ENCODE measurements at regions not wholly inside any gene's neighbourhood (a gene's known extent, or its start where the extent isn't known, plus 50 kb on each side); places are given as distances from the start of the nearest gene placed in this dataset.
"Not testable (repeated sequence)": the region's sequence is repeated elsewhere in the genome, so short reads cannot be mapped to it uniquely, and the experiment has no call there.

DNA sequence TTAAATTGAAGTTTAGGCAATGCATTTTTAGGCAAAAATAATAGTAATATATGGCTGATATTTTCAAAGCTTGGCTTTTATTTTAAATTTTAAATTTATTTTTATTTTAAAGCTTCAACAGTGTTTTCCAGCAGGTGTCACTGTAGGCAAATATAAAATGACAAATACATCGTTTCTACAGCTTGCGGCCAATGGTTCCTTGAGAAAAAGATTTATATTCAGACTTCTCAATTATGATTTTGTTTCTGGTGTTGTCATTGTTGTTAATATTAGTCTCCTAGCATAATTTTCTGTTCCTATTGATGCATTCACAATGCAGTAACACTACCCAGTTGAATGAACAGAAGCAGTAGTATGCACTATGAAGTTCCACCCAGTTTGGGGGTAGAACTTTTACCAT, 220.7 kb upstream of the DNAJC19 start:
- TF ChIP-seq, protein P1, sequence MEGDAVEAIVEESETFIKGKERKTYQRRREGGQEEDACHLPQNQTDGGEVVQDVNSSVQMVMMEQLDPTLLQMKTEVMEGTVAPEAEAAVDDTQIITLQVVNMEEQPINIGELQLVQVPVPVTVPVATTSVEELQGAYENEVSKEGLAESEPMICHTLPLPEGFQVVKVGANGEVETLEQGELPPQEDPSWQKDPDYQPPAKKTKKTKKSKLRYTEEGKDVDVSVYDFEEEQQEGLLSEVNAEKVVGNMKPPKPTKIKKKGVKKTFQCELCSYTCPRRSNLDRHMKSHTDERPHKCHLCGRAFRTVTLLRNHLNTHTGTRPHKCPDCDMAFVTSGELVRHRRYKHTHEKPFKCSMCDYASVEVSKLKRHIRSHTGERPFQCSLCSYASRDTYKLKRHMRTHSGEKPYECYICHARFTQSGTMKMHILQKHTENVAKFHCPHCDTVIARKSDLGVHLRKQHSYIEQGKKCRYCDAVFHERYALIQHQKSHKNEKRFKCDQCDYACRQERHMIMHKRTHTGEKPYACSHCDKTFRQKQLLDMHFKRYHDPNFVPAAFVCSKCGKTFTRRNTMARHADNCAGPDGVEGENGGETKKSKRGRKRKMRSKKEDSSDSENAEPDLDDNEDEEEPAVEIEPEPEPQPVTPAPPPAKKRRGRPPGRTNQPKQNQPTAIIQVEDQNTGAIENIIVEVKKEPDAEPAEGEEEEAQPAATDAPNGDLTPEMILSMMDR (IDR thresholded peaks at IDR 0.05; ENCODE audit: control extremely low read depth, extremely low read depth), result no peak
- Histone ChIP-seq H3K36me3 (ENCODE audit: control insufficient read depth in 4 of 4, insufficient read depth in 4 of 4, low read length in 4 of 4) (no peaks in the 10 kb centered on the region), H3K4me1 (ENCODE audit: control insufficient read depth in 5 of 5, insufficient read depth in 5 of 5, low read length in 5 of 5) (no peaks in the 10 kb centered on the region), H3K9me3 (ENCODE audit: control insufficient read depth in 4 of 4, insufficient read depth in 3 of 4, low read length in 3 of 4) (no peaks in the 10 kb centered on the region), H3K27ac (ENCODE audit: low read depth in 1 of 2, low read length in 1 of 2) (no peak overlapping the region), H3K27me3 (ENCODE audit: control insufficient read depth in 3 of 3, insufficient read depth in 3 of 3, low read length in 2 of 3) (peaks cover 0 to 12% (median 3%) of the 10 kb centered on the region in 3 donors), H3K4me3 (no peak overlapping the region), H3K9ac (ENCODE audit: insufficient read depth in 1 of 2, low read length in 2 of 2) (no peak overlapping the region)
- 10 to 12% methylated on average over 2 of the region's 2 CpGs for WGBS, 2 donors
- peak in 2 of 3 donors; percentile 43 to 52 for DNase-seq
- ATAC-seq (ENCODE audit: insufficient read depth, low FRiP score), result no peak

DNA sequence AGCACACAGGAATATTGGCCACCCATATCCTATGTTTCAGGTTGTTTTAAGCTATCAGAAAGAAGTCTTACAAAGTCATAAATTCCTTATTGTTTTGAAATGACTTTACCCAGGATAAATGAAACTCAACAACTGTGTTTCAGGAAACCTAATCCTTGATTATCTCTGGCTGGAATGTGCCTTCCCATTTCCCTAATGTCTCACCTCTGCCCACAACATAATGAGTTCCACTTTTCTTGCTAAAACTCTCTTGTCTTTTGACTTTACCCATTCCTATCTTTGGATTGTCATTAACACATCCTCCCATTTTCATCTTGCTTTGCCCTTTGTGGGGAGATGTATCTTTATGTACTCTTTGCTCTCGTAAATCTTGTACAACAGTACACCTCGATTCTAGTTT, 200.0 kb upstream of the DNAJC19 start:
- ATAC-seq (ENCODE audit: insufficient read depth, low FRiP score), result no peak
- Histone ChIP-seq H3K27ac (ENCODE audit: low read depth in 1 of 2, low read length in 1 of 2) (no peak overlapping the region), H3K9ac (ENCODE audit: insufficient read depth in 1 of 2, low read length in 2 of 2) (no peak overlapping the region), H3K9me3 (ENCODE audit: control insufficient read depth in 4 of 4, insufficient read depth in 3 of 4, low read length in 3 of 4) (no peaks in the 10 kb centered on the region), H3K27me3 (ENCODE audit: control insufficient read depth in 3 of 3, insufficient read depth in 3 of 3, low read length in 2 of 3) (no peaks in the 10 kb centered on the region), H3K4me1 (ENCODE audit: control insufficient read depth in 5 of 5, insufficient read depth in 5 of 5, low read length in 5 of 5) (no peaks in the 10 kb centered on the region), H3K4me3 (no peak overlapping the region), H3K36me3 (ENCODE audit: control insufficient read depth in 4 of 4, insufficient read depth in 4 of 4, low read length in 4 of 4) (no peaks in the 10 kb centered on the region)
- TF ChIP-seq, protein P1 (IDR thresholded peaks at IDR 0.05; ENCODE audit: control extremely low read depth, extremely low read depth), result no peak
- DNase-seq, result no peak
- WGBS, 2 donors, result 85 to 92% methylated on average over 2 of the region's 2 CpGs

DNA sequence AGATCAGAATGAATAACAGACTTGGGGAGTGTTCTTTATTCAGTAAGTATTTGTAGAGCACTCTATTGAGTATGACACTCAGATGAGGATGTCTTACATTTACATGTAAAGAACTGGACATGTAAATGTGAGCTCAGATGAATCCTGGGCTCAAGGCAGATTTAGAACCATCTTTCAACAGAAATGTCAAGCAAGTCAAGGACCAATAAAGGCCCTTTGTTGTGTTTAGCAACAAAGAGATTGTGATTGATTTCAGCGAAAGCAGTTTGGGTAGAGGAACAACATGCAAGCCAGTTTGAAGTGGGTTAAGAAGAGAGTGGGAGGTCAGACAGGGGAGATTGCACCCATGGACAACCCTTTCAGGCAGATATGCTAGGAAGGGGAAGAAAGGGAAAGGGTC, 194.2 kb upstream of the DNAJC19 start:
- 91 to 94% methylated on average over 1 of the region's 1 CpG for WGBS, 2 donors

DNA sequence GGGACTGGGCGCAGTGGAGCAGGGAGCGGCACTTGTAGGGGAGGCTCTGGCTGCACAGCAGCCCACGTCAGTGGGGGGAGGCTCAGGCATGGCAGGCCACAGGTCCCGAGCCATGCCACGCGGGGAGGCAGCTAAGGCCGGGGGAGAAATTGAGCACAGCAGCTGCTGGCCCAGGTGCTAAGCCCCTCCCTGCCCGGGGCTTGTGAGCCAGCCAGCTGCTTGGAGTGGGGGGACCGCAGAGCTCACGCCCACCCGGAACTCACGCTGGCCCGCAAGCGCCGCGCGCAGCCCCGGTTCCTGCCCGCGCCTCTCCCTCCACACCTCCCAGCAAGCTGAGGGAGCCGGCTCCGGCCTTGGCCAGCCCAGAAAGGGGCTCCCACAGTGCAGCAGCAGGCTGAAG, 193.5 kb upstream of the DNAJC19 start:
- not testable (repeated sequence) for H3K27me3 ChIP-seq (ENCODE audit: control insufficient read depth in 3 of 3, insufficient read depth in 3 of 3, low read length in 2 of 3); H3K9me3 ChIP-seq (ENCODE audit: control insufficient read depth in 4 of 4, insufficient read depth in 3 of 4, low read length in 3 of 4); DNase-seq; H3K27ac ChIP-seq (ENCODE audit: low read depth in 1 of 2, low read length in 1 of 2); H3K36me3 ChIP-seq (ENCODE audit: control insufficient read depth in 4 of 4, insufficient read depth in 4 of 4, low read length in 4 of 4); H3K4me1 ChIP-seq (ENCODE audit: control insufficient read depth in 5 of 5, insufficient read depth in 5 of 5, low read length in 5 of 5); ATAC-seq (ENCODE audit: insufficient read depth, low FRiP score); H3K4me3 ChIP-seq; H3K9ac ChIP-seq (ENCODE audit: insufficient read depth in 1 of 2, low read length in 2 of 2)
- WGBS, 2 donors, result 91 to 92% methylated on average over 22 of the region's 22 CpGs

More for the DNA sequence above, 194.2 kb upstream of the DNAJC19 start:
- DNase-seq (no peak), ATAC-seq (ENCODE audit: insufficient read depth, low FRiP score) (no peak)
- TF ChIP-seq, protein P1 (IDR thresholded peaks at IDR 0.05; ENCODE audit: control extremely low read depth, extremely low read depth), result no peak
- no peaks in the 10 kb centered on the region for H3K27me3 ChIP-seq (ENCODE audit: control insufficient read depth in 3 of 3, insufficient read depth in 3 of 3, low read length in 2 of 3)
- no peak overlapping the region for H3K9ac ChIP-seq (ENCODE audit: insufficient read depth in 1 of 2, low read length in 2 of 2)
- H3K4me1 ChIP-seq (ENCODE audit: control insufficient read depth in 5 of 5, insufficient read depth in 5 of 5, low read length in 5 of 5), result no peaks in the 10 kb centered on the region
- H3K36me3 ChIP-seq (ENCODE audit: control insufficient read depth in 4 of 4, insufficient read depth in 4 of 4, low read length in 4 of 4), result no peaks in the 10 kb centered on the region
- H3K27ac ChIP-seq (ENCODE audit: low read depth in 1 of 2, low read length in 1 of 2), result no peak overlapping the region
- H3K4me3 ChIP-seq, result no peak overlapping the region
- H3K9me3 ChIP-seq (ENCODE audit: control insufficient read depth in 4 of 4, insufficient read depth in 3 of 4, low read length in 3 of 4), result no peaks in the 10 kb centered on the region

Measured in lung (tissue), 11 donors.